ENCODE measurements at regions not wholly inside any gene's neighbourhood (a gene's known extent, or its start where the extent isn't known, plus 50 kb on each side); places are given as distances from the start of the nearest gene placed in this dataset.
"Not testable (repeated sequence)": the region's sequence is repeated elsewhere in the genome, so short reads cannot be mapped to it uniquely, and the experiment has no call there.

DNA sequence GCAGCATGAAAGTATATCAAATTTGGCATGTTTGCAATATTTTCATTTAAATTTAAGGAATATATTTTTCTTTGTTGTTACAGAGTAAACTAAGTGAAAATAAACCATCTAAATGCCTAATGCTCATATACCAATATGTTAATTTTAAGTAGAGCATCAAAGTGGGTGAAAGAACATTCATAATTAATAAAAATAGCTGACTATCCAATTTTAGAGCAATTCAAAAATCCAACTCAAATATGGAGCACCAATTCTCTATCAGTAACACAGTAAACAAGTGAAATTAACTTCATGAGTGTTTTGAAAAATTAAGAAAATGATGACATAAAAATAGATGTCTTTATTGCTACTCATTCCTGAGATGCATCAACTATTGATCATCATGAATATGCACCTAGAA is 893.0 kb downstream of the DSC3 start:
- no peaks in the 10 kb centered on the region for H3K36me3 ChIP-seq
- H3K4me1 ChIP-seq: no peaks in the 10 kb centered on the region
- DNase-seq: no peak
- H3K27ac ChIP-seq: no peak overlapping the region
- intact Hi-C loops (cut with DNase I): no loop called here
- no peak for ATAC-seq
- no peak overlapping the region for H3K4me3 ChIP-seq
- H3K9me3 ChIP-seq: no peaks in the 10 kb centered on the region
- TF ChIP-seq CTCF (IDR thresholded peaks at IDR 0.05): no peak
- H3K27me3 ChIP-seq (ENCODE audit: low read depth): no peaks in the 10 kb centered on the region

- H3K36me3 ChIP-seq: no peaks in the 10 kb centered on the region
- ATAC-seq: no peak
- TF ChIP-seq CTCF (IDR thresholded peaks at IDR 0.05): no peak
- no peak overlapping the region for H3K27ac ChIP-seq
- DNase-seq: no peak
- no peak overlapping the region for H3K4me3 ChIP-seq
- peaks cover 3% of the 10 kb centered on the region for H3K9me3 ChIP-seq
- intact Hi-C loops (cut with DNase I): no loop called here
- H3K4me1 ChIP-seq: no peaks in the 10 kb centered on the region
- H3K27me3 ChIP-seq (ENCODE audit: low read depth): no peaks in the 10 kb centered on the region
These were observed 899.7 kb downstream of the DSC3 start for GRCh38 chr18:30142870-30143269.

- Histone ChIP-seq H3K9me3 (peaks cover 3% of the 10 kb centered on the region), H3K4me3 (no peak overlapping the region), H3K27me3 (ENCODE audit: low read depth) (no peaks in the 10 kb centered on the region), H3K27ac (no peak overlapping the region), H3K4me1 (no peaks in the 10 kb centered on the region), H3K36me3 (no peaks in the 10 kb centered on the region)
- ATAC-seq: no peak
- DNase-seq: no peak
- no peak for TF ChIP-seq CTCF (IDR thresholded peaks at IDR 0.05)
- intact Hi-C loops (cut with DNase I): no loop called here
These were observed 900.3 kb downstream of the DSC3 start for GRCh38 chr18:30142248-30142647.

GRCh38 chr18:30141506-30141905 is 901.0 kb downstream of the DSC3 start:
- H3K36me3 ChIP-seq; H3K9me3 ChIP-seq; H3K27ac ChIP-seq; DNase-seq; H3K27me3 ChIP-seq (ENCODE audit: low read depth); H3K4me3 ChIP-seq; H3K4me1 ChIP-seq; ATAC-seq; intact Hi-C loops (cut with DNase I): not testable (repeated sequence)

GRCh38 chr18:30139631-30140287 is 902.8 kb downstream of the DSC3 start:
- no peak for DNase-seq
- intact Hi-C loops (cut with DNase I): no loop called here
- no peak for TF ChIP-seq CTCF (IDR thresholded peaks at IDR 0.05)

GRCh38 chr18:30135938-30136337 is 906.6 kb downstream of the DSC3 start:
- Histone ChIP-seq H3K9me3 (peaks cover 3% of the 10 kb centered on the region), H3K4me3 (no peak overlapping the region), H3K4me1 (no peaks in the 10 kb centered on the region), H3K27ac (no peak overlapping the region), H3K27me3 (ENCODE audit: low read depth) (no peaks in the 10 kb centered on the region), H3K36me3 (no peaks in the 10 kb centered on the region)
- intact Hi-C loops (cut with DNase I): no loop called here
- no peak for DNase-seq
- TF ChIP-seq CTCF (IDR thresholded peaks at IDR 0.05): no peak
- ATAC-seq: no peak

More at GRCh38 chr18:30139631-30140287, 902.8 kb downstream of the DSC3 start:
- peaks cover 3% of the 10 kb centered on the region for H3K9me3 ChIP-seq
- H3K36me3 ChIP-seq: no peaks in the 10 kb centered on the region
- no peaks in the 10 kb centered on the region for H3K27me3 ChIP-seq (ENCODE audit: low read depth)
- no peak overlapping the region for H3K4me3 ChIP-seq
- no peak for ATAC-seq
- H3K27ac ChIP-seq: no peak overlapping the region
- no peaks in the 10 kb centered on the region for H3K4me1 ChIP-seq

All from lower lobe of right lung (tissue), 2 donors.